CD4-positive, CD25-positive, alpha-beta regulatory T cell (primary cell): ENCODE measurements at regions not wholly inside any gene's neighbourhood (a gene's known extent, or its start where the extent isn't known, plus 50 kb on each side); places are given as distances from the start of the nearest gene placed in this dataset.

Source experiments
- ATAC-seq, 2 donors: fragments of 150-1000 bp; cut with Tn5 transposase; one replicate each; pipeline ENCODE4 v1.10.0; 2021; ENCODE audit warnings: low read depth in 2 of 2, moderate number of reproducible peaks in 2 of 2, moderate library complexity in 1 of 2
- DNase-seq, 3 donors: peaks; one replicate each; pipeline versions ENCODE4 v3.0.0 to v3.0.0-alpha.2; 2012 to 2022; ENCODE audit warnings: mixed read lengths in 1 of 3
- H3K27ac ChIP-seq: one replicate; pipeline ENCODE4 v1.7.0; 2013; ENCODE audit warnings: mild to moderate bottlenecking, low read length; ENCODE audit not compliant: insufficient read depth, poor library complexity, severe bottlenecking
- H3K27me3 ChIP-seq: one replicate; pipeline ENCODE4 v1.7.0; 2013; ENCODE audit warnings: low read length; ENCODE audit not compliant: control insufficient read depth, insufficient read depth
- H3K36me3 ChIP-seq: one replicate; pipeline ENCODE4 v1.7.0; 2013; ENCODE audit warnings: mild to moderate bottlenecking, low read length, moderate library complexity; ENCODE audit not compliant: control insufficient read depth, insufficient read depth
- H3K4me1 ChIP-seq: 2 replicates; pipeline ENCODE4 v1.7.0; 2013; ENCODE audit warnings: mild to moderate bottlenecking, low read length; ENCODE audit not compliant: insufficient read depth, control insufficient read depth, poor library complexity, severe bottlenecking
- H3K4me3 ChIP-seq: one replicate; pipeline ENCODE4 v1.7.0; 2013; ENCODE audit warnings: low read depth, mild to moderate bottlenecking, low read length, moderate library complexity
- H3K9me3 ChIP-seq, 2 experiments: 1 replicate in 1 of 2; 2 replicates in 1 of 2; pipeline ENCODE4 v1.7.0; 2013; ENCODE audit warnings: low read length in 2 of 2, mild to moderate bottlenecking in 1 of 2, moderate library complexity in 1 of 2; ENCODE audit not compliant: control insufficient read depth in 2 of 2
- H3K27ac Mint-ChIP-seq, 3 donors: one replicate each; pipeline ENCODE4 v1.8.0; 2020 to 2022; ENCODE audit warnings: mild to moderate bottlenecking in 3 of 3, mixed read lengths in 3 of 3, moderate library complexity in 2 of 3
- H3K27me3 Mint-ChIP-seq: one replicate; pipeline ENCODE4 v1.8.0; 2022; ENCODE audit warnings: mild to moderate bottlenecking, mixed read lengths
- H3K36me3 Mint-ChIP-seq: one replicate; pipeline ENCODE4 v1.8.0; 2020; ENCODE audit warnings: mixed read lengths
- H3K4me1 Mint-ChIP-seq, 4 donors: one replicate each; pipeline ENCODE4 v1.8.0; 2020 to 2022; ENCODE audit warnings: mixed read lengths in 4 of 4, mild to moderate bottlenecking in 1 of 4
- H3K4me3 Mint-ChIP-seq, 4 donors: one replicate each; pipeline ENCODE4 v1.8.0; 2020 to 2022; ENCODE audit warnings: mild to moderate bottlenecking in 4 of 4, mixed read lengths in 4 of 4, moderate library complexity in 3 of 4
- H3K9me3 Mint-ChIP-seq, 7 donors: one replicate each; pipeline ENCODE4 v1.8.0; 2020 to 2022; ENCODE audit warnings: mixed read lengths in 7 of 7, mild to moderate bottlenecking in 3 of 7, moderate library complexity in 2 of 7

DNA sequence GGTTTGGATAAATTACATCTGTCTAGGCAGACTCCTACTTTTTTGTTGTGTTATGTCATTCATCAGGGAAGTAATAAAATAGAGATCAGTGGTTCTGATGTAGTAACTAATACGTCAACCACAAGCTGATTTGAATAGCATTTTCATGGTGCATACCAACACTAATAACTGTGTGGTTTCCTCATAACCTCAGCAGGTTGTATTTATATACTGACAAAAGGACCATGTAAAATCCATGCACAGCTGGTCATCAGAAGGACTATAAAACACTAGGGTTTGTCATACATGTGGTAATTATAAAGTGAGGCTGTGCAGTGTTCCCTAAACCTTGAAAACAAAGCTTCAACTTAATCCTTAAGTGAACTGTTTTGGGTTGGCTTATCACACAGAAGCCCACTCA lies 216.8 kb upstream of the RBMS3 start:
- no peaks in the 10 kb centered on the region for H3K9me3 ChIP-seq
- ATAC-seq (no peak), DNase-seq (no peak)
- no peak overlapping the region for H3K27ac ChIP-seq
- H3K36me3 ChIP-seq, result no peaks in the 10 kb centered on the region
- H3K27me3 ChIP-seq, result no peaks in the 10 kb centered on the region
- no peak overlapping the region for H3K27ac Mint-ChIP-seq
- H3K4me3 Mint-ChIP-seq, result no peak overlapping the region
- no peaks in the 10 kb centered on the region for H3K4me1 Mint-ChIP-seq
- H3K27me3 Mint-ChIP-seq, result no peaks in the 10 kb centered on the region
- H3K9me3 Mint-ChIP-seq, result peaks cover 0 to 12% (median 4%) of the 10 kb centered on the region in 7 donors
- H3K4me1 ChIP-seq, result no peaks in the 10 kb centered on the region
- no peaks in the 10 kb centered on the region for H3K36me3 Mint-ChIP-seq
- no peak overlapping the region for H3K4me3 ChIP-seq

DNA sequence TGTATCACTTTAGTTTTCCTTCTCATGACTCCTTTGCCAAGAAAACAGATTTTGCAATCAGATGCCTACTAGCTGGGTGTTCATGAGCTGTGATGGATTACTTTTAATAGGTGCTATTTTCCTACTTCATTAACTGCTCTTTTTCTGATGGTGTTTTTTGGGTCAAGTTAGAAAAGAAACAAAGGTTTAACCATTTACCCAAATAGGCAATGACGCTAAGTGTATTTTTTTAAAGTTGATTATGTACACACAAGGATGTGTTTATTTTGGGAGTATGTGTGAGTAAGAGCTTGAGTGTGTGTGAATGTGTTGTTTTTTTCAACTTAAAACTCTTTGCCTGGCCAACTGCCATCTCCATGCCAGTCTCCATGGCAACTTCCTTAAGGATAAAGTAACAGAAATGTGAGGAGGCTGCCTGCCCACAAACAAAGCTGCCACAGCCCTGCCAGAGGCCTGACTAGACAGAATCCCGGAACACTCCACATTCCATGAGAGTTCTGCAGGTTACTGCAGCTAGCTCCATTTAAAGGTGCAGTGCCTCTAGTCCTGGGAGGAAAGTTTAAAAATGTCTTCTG lies 215.6 kb upstream of the RBMS3 start:
- ATAC-seq, result no peak
- H3K27ac Mint-ChIP-seq, result no peak overlapping the region

DNA sequence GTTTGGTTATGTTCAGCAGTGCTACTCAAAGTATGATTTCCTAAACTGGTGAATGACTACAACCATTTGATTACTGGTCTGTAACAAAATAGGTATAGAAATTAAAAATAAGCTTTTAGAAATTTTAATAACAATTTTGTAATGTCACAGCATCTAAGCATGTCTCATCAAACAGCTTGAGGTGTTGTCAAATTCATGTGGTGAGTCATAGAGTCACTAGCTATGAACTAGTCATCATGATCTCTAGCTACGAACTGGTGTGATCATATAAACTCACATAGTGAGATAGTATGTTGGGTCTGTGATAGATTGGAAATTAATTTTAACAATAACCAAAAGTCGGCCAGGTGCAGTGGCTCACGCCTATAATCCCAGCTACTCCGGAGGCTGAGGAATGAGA lies 213.9 kb upstream of the RBMS3 start:
- H3K4me1 Mint-ChIP-seq, result no peaks in the 10 kb centered on the region
- no peak overlapping the region for H3K4me3 Mint-ChIP-seq
- Histone ChIP-seq H3K27ac (no peak overlapping the region), H3K27me3 (no peaks in the 10 kb centered on the region), H3K4me3 (no peak overlapping the region), H3K9me3 (no peaks in the 10 kb centered on the region), H3K36me3 (no peaks in the 10 kb centered on the region), H3K4me1 (no peaks in the 10 kb centered on the region)
- no peaks in the 10 kb centered on the region for H3K36me3 Mint-ChIP-seq
- no peaks in the 10 kb centered on the region for H3K27me3 Mint-ChIP-seq
- peaks cover 0 to 11% (median 5%) of the 10 kb centered on the region in 7 donors for H3K9me3 Mint-ChIP-seq
- no peak overlapping the region for H3K27ac Mint-ChIP-seq
- ATAC-seq, result no peak
- DNase-seq, result no peak

More for the DNA sequence above, 215.6 kb upstream of the RBMS3 start:
- Histone ChIP-seq H3K4me3 (no peak overlapping the region), H3K27me3 (no peaks in the 10 kb centered on the region), H3K27ac (no peak overlapping the region), H3K36me3 (no peaks in the 10 kb centered on the region), H3K9me3 (no peaks in the 10 kb centered on the region), H3K4me1 (no peaks in the 10 kb centered on the region)
- no peak for DNase-seq
- Mint-ChIP-seq H3K27me3 (no peaks in the 10 kb centered on the region), H3K9me3 (peaks cover 0 to 7% (median 4%) of the 10 kb centered on the region in 7 donors), H3K4me1 (no peaks in the 10 kb centered on the region), H3K36me3 (no peaks in the 10 kb centered on the region), H3K4me3 (no peak overlapping the region)

DNA sequence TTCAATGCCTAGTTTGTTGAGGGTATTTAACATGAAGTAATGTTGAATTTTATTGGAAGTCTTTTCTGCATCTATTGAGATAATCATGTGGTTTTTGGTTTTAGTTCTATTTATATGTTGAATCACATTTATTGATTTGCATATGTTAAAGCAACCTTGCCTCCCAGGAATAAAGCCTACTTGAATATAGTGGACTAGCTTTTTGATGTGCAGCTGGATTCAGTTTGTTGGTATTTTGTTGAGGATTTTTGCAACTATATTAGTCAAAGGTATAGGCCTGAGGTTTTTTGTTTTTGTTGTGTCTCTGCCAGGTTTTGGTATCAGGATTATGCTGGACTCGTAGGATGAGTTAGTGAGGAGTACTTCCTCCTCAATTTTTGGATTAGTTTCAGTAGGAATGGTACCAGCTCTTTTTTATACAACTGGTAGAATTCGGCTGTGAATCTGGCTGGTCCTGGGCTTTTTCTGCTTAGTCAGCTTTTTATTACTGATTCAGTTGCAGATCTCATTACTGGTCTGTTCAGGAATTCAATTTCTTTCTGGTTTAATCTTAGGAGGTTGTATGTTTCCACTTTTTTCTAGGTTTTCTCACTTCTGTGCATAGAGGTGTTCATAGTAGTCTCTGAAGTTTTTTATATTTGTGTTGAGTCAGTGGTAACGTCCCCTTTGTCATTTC lies 209.8 kb upstream of the RBMS3 start:
- Mint-ChIP-seq H3K9me3 (peaks cover 1 to 13% (median 6%) of the 10 kb centered on the region in 7 donors), H3K27me3 (no peaks in the 10 kb centered on the region), H3K4me1 (no peaks in the 10 kb centered on the region), H3K27ac (no peak overlapping the region), H3K4me3 (no peak overlapping the region), H3K36me3 (no peaks in the 10 kb centered on the region)
- Histone ChIP-seq H3K27me3 (no peaks in the 10 kb centered on the region), H3K4me3 (no peak overlapping the region), H3K4me1 (no peaks in the 10 kb centered on the region), H3K9me3 (no peaks in the 10 kb centered on the region), H3K27ac (no peak overlapping the region), H3K36me3 (no peaks in the 10 kb centered on the region)
- ATAC-seq (no peak), DNase-seq (no peak)

DNA sequence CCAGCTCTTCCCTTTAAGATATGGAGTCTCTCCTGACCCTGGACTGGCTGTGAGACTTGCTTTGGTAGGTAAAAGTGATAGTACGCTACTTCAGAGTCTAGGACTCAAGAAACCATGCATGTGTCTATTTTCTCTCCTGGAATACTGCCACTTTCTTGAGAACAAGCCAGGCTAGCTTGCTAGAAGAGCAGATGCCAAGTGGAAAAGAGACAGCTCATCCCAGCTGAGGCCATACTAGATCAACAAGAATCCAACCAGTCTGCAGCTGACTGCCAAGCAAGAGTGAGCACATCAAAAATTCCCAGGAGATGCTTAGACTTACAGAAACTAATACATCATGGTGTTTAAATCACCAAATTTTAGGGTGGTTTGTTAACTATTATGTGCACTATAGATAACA lies 208.3 kb upstream of the RBMS3 start:
- Mint-ChIP-seq H3K27me3 (no peaks in the 10 kb centered on the region), H3K27ac (no peak overlapping the region), H3K36me3 (no peaks in the 10 kb centered on the region), H3K4me3 (no peak overlapping the region), H3K9me3 (peaks cover 2 to 12% (median 5%) of the 10 kb centered on the region in 7 donors), H3K4me1 (no peaks in the 10 kb centered on the region)
- Histone ChIP-seq H3K9me3 (no peaks in the 10 kb centered on the region), H3K4me3 (no peak overlapping the region), H3K27me3 (no peaks in the 10 kb centered on the region), H3K36me3 (no peaks in the 10 kb centered on the region), H3K4me1 (no peaks in the 10 kb centered on the region), H3K27ac (no peak overlapping the region)
- DNase-seq, result no peak
- ATAC-seq, result no peak

DNA sequence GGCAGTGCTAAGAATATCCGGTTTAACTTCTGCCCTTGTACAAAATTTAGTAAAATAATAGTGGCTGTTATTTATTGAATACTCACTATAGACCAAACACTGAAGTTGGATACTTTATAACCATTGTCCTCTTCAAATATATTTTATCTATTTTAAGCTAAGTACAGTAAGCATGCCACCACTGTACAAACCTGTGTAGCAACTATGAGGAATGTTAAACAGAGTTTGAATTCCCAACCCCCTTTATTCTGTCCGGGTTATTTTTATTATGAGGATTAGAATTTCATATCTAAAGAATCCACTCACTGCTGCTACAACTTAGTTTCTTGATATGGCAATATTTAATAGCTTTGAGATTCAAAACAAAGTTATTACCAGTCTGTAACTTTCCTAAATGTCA lies 203.5 kb upstream of the RBMS3 start:
- no peaks in the 10 kb centered on the region for H3K36me3 Mint-ChIP-seq
- no peak for DNase-seq

DNA sequence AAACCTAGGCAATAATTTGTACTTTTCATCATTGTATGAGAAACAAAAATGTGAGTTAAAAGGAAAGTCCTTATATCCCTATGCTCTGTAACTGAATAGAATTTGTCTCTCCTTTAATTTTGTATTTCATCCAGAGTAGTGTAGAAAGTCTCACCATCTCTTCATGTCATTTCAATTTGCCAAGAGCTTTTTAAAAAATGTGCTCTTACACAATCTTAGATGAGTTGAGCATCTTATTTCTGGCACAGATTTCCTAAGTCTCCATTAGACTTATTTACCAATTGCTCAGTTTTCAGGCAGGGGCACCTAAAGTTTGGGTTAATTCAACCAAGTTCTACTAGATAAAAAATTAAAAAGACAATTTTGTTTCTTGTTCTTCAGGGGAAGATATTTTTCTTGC lies 201.5 kb upstream of the RBMS3 start:
- Histone ChIP-seq H3K27me3 (no peaks in the 10 kb centered on the region), H3K27ac (no peak overlapping the region), H3K4me3 (no peak overlapping the region), H3K4me1 (no peaks in the 10 kb centered on the region), H3K9me3 (no peaks in the 10 kb centered on the region), H3K36me3 (no peaks in the 10 kb centered on the region)
- Mint-ChIP-seq H3K36me3 (no peaks in the 10 kb centered on the region), H3K27ac (no peak overlapping the region), H3K27me3 (no peaks in the 10 kb centered on the region), H3K4me3 (no peak overlapping the region), H3K4me1 (no peaks in the 10 kb centered on the region), H3K9me3 (peaks cover 0 to 12% (median 0%) of the 10 kb centered on the region in 7 donors)
- no peak for DNase-seq
- ATAC-seq, result no peak

More for the DNA sequence above, 203.5 kb upstream of the RBMS3 start:
- no peaks in the 10 kb centered on the region for H3K9me3 ChIP-seq
- ATAC-seq, result no peak
- no peaks in the 10 kb centered on the region for H3K27me3 Mint-ChIP-seq
- no peak overlapping the region for H3K4me3 ChIP-seq
- H3K27ac ChIP-seq, result no peak overlapping the region
- no peak overlapping the region for H3K27ac Mint-ChIP-seq
- H3K27me3 ChIP-seq, result no peaks in the 10 kb centered on the region
- H3K4me1 Mint-ChIP-seq, result no peaks in the 10 kb centered on the region
- H3K9me3 Mint-ChIP-seq, result peaks cover 0 to 12% (median 3%) of the 10 kb centered on the region in 7 donors
- H3K4me3 Mint-ChIP-seq, result no peak overlapping the region
- no peaks in the 10 kb centered on the region for H3K4me1 ChIP-seq
- H3K36me3 ChIP-seq, result no peaks in the 10 kb centered on the region

DNA sequence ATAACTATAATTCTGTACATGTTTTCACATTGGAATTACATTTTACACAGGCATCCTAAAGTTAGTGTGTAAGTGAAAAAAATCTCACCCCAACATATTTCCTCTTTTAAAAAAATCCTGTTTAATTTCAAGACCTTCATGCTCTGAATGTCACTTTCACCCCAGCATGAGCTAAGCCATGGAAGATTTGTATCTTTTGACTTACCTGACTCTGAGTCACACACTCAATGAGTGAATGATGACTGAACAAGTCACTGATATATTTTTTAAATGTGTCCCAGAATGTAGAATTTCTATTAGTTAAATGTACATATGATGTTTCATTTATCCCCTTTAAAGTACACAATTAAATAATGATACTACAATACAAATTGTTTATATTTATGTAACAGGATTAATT lies 199.9 kb upstream of the RBMS3 start:
- Mint-ChIP-seq H3K27me3 (no peaks in the 10 kb centered on the region), H3K4me3 (no peak overlapping the region), H3K27ac (no peak overlapping the region), H3K9me3 (peaks cover 0 to 12% (median 3%) of the 10 kb centered on the region in 7 donors), H3K36me3 (no peaks in the 10 kb centered on the region), H3K4me1 (no peaks in the 10 kb centered on the region)
- Histone ChIP-seq H3K4me3 (no peak overlapping the region), H3K27ac (no peak overlapping the region), H3K4me1 (no peaks in the 10 kb centered on the region), H3K9me3 (no peaks in the 10 kb centered on the region), H3K27me3 (no peaks in the 10 kb centered on the region), H3K36me3 (no peaks in the 10 kb centered on the region)
- DNase-seq (no peak), ATAC-seq (no peak)
